ENCODE measurements at regions not wholly inside any gene's neighbourhood (a gene's known extent, or its start where the extent isn't known, plus 50 kb on each side); places are given as distances from the start of the nearest gene placed in this dataset.

GRCh38 chr13:30052120-30052519, 201.7 kb upstream of the UBL3 start:
- TF ChIP-seq CTCF (IDR thresholded peaks at IDR 0.05 in 4 of 5, conservative IDR thresholded peaks at IDR 0.05 in 1 of 5) (no peak), POLR2A (IDR thresholded peaks at IDR 0.05) (no peak)

All from gastrocnemius medialis (tissue), 4 donors.